Stimulated activated CD8-positive, alpha-beta memory T cell treated with anti-CD3 and anti-CD28 coated beads, Interleukin-4, amount 100 ng/mL, for 24 hours (primary cell): ENCODE measurements at regions not wholly inside any gene's neighbourhood (a gene's known extent, or its start where the extent isn't known, plus 50 kb on each side); places are given as distances from the start of the nearest gene placed in this dataset.
"Not testable (repeated sequence)": the region's sequence is repeated elsewhere in the genome, so short reads cannot be mapped to it uniquely, and the experiment has no call there.

Source experiments
- DNase-seq: peaks from one replicate; pipeline ENCODE4 v3.0.0-alpha.2; 2020; ENCODE audit warnings: low read depth

- DNase-seq: no peak
Observed at GRCh38 chr1:88552226-88552625, 131.8 kb upstream of the PKN2 start.

- no peak for DNase-seq
Observed at GRCh38 chr1:88557014-88557413, 127.1 kb upstream of the PKN2 start.

- DNase-seq: no peak
Observed at GRCh38 chr1:88560621-88561020, 123.5 kb upstream of the PKN2 start.

- DNase-seq: no peak
Observed at GRCh38 chr1:88562991-88563390, 121.1 kb upstream of the PKN2 start.

- DNase-seq: no peak
Observed at GRCh38 chr1:88566615-88567387, 117.3 kb upstream of the PKN2 start.

- DNase-seq: no peak
Observed at GRCh38 chr1:88571506-88571905, 112.6 kb upstream of the PKN2 start.

- DNase-seq: no peak
Observed at GRCh38 chr1:88579598-88579997, 104.5 kb upstream of the PKN2 start.

- no peak for DNase-seq
Observed at GRCh38 chr1:88581703-88582102, 102.4 kb upstream of the PKN2 start.

GRCh38 chr1:88593358-88593757 lies 90.7 kb upstream of the PKN2 start:
- no peak for DNase-seq

- no peak for DNase-seq
Observed at GRCh38 chr1:88595355-88596002, 88.6 kb upstream of the PKN2 start.

- not testable (repeated sequence) for DNase-seq
Observed at GRCh38 chr1:88597973-88598372, 86.1 kb upstream of the PKN2 start.

- DNase-seq: no peak
Observed at GRCh38 chr1:88608139-88608943, 75.7 kb upstream of the PKN2 start.

- no peak for DNase-seq
Observed at GRCh38 chr1:88609051-88609450, 75.0 kb upstream of the PKN2 start.

GRCh38 chr1:88610687-88611086 lies 73.4 kb upstream of the PKN2 start:
- DNase-seq: no peak

- no peak for DNase-seq
Observed at GRCh38 chr1:88612292-88612691, 71.8 kb upstream of the PKN2 start.

GRCh38 chr1:88612773-88613172 lies 71.3 kb upstream of the PKN2 start:
- DNase-seq: no peak

- DNase-seq: no peak
Observed at GRCh38 chr1:88618331-88618730, 65.7 kb upstream of the PKN2 start.

- not testable (repeated sequence) for DNase-seq
Observed at GRCh38 chr1:88623101-88623500, 61.0 kb upstream of the PKN2 start.
